ENCODE measurements at regions not wholly inside any gene's neighbourhood (a gene's known extent, or its start where the extent isn't known, plus 50 kb on each side); places are given as distances from the start of the nearest gene placed in this dataset.

- peaks cover 7 to 54% (median 12%) of the 10 kb centered on the region in 3 donors for H3K4me1 ChIP-seq
- H3K9me3 ChIP-seq: no peaks in the 10 kb centered on the region
- H3K36me3 ChIP-seq: no peaks in the 10 kb centered on the region
- no peak for TF ChIP-seq CTCF (IDR thresholded peaks at IDR 0.05)
- no peak for TF ChIP-seq POLR2A (IDR thresholded peaks at IDR 0.05)
- intact Hi-C loops (cut with DNase I): no loop called here
- H3K27me3 ChIP-seq: no peaks in the 10 kb centered on the region
- 90% methylated on average over 4 of the region's 4 CpGs for WGBS, 2 donors
- no peak overlapping the region for H3K4me3 ChIP-seq
- H3K27ac ChIP-seq: no peak overlapping the region
- DNase-seq: no peak
Measured at GRCh38 chr2:111711270-111711669, 172.7 kb downstream of the ANAPC1 start.

GRCh38 chr2:111712361-111712760, 171.6 kb downstream of the ANAPC1 start:
- H3K27ac ChIP-seq: no peak overlapping the region
- H3K4me1 ChIP-seq: peaks cover 0 to 48% (median 4%) of the 10 kb centered on the region in 3 donors
- no peak overlapping the region for H3K4me3 ChIP-seq
- intact Hi-C loops (cut with DNase I): no loop called here
- DNase-seq: no peak
- no peaks in the 10 kb centered on the region for H3K27me3 ChIP-seq
- WGBS, 2 donors: 82 to 97% methylated on average over 6 to 7 of the region's 7 CpGs
- TF ChIP-seq CTCF (IDR thresholded peaks at IDR 0.05): no peak
- TF ChIP-seq POLR2A (IDR thresholded peaks at IDR 0.05): no peak
- H3K36me3 ChIP-seq: no peaks in the 10 kb centered on the region
- H3K9me3 ChIP-seq: no peaks in the 10 kb centered on the region

- WGBS, 2 donors: 82 to 100% methylated on average over 1 to 2 of the region's 5 CpGs
Measured at GRCh38 chr2:111712940-111713515, 171.0 kb downstream of the ANAPC1 start.

GRCh38 chr2:111715987-111716904, 167.7 kb downstream of the ANAPC1 start:
- no peaks in the 10 kb centered on the region for H3K27me3 ChIP-seq
- no peak for DNase-seq

More at GRCh38 chr2:111712940-111713515, 171.0 kb downstream of the ANAPC1 start:
- Histone ChIP-seq H3K9me3 (no peaks in the 10 kb centered on the region), H3K36me3 (no peaks in the 10 kb centered on the region), H3K27me3 (no peaks in the 10 kb centered on the region), H3K4me1 (peaks cover 0 to 43% (median 4%) of the 10 kb centered on the region in 3 donors), H3K4me3 (no peak overlapping the region), H3K27ac (no peak overlapping the region)
- no peak for DNase-seq
- no peak for TF ChIP-seq CTCF (IDR thresholded peaks at IDR 0.05)
- TF ChIP-seq POLR2A (IDR thresholded peaks at IDR 0.05): no peak
- intact Hi-C loops (cut with DNase I): no loop called here

More at GRCh38 chr2:111715987-111716904, 167.7 kb downstream of the ANAPC1 start:
- Histone ChIP-seq H3K36me3 (no peaks in the 10 kb centered on the region), H3K27ac (no peak overlapping the region), H3K4me3 (no peak overlapping the region), H3K4me1 (peaks cover 0 to 21% (median 0%) of the 10 kb centered on the region in 3 donors), H3K9me3 (no peaks in the 10 kb centered on the region)
- 78 to 80% methylated on average over 10 to 12 of the region's 13 CpGs for WGBS, 2 donors
- intact Hi-C loops (cut with DNase I): no loop called here
- TF ChIP-seq CTCF (IDR thresholded peaks at IDR 0.05): no peak
- no peak for TF ChIP-seq POLR2A (IDR thresholded peaks at IDR 0.05)

Measured in esophagus squamous epithelium (tissue), 5 donors.